H1 (cell line): ENCODE measurements at regions not wholly inside any gene's neighbourhood (a gene's known extent, or its start where the extent isn't known, plus 50 kb on each side); places are given as distances from the start of the nearest gene placed in this dataset.

ENCODE experiments used
- CTCF ChIA-PET: fragments of 300-600 bp; sonication (Branson Sonifier 250); formaldehyde crosslinking; loops from one replicate; lab custom pipeline; 2021; ENCODE audit not compliant: partially characterized antibody; lab: Charles Lee
- POLR2A ChIA-PET: fragments of 300-600 bp; sonication (Branson Sonifier 250); formaldehyde crosslinking; loops from one replicate; lab custom pipeline; 2021; ENCODE audit warnings: inconsistent platforms; ENCODE audit not compliant: partially characterized antibody; lab: Charles Lee
- DNase-seq, 2 experiments: peaks; one replicate each; pipeline versions ENCODE4 v3.0.0 to v3.0.0-alpha.2; 2010 to 2022; ENCODE audit warnings: low spot score in 2 of 2, low read depth in 1 of 2, mixed read lengths in 1 of 2
- FAIRE-seq: peaks from 2 replicates; lab custom pipeline; 2011; peaks lifted over from hg19 to GRCh38; lab: Jason Lieb, UNC
- H2AFZ ChIP-seq: 2 replicates; pipeline ENCODE4 v1.8.1; 2012; ENCODE audit warnings: low read length, inconsistent platforms
- H2AK5ac ChIP-seq: 2 replicates; pipeline ENCODE4 v1.6.1; 2013; ENCODE audit warnings: low read depth, low read length
- H2BK120ac ChIP-seq: replicated peaks from 2 replicates; pipeline ENCODE3; 2013; ENCODE audit warnings: low read depth, low read length, inconsistent platforms
- H2BK12ac ChIP-seq: 2 replicates; pipeline ENCODE4 v1.6.1; 2013; ENCODE audit warnings: low read depth, low read length
- H2BK15ac ChIP-seq: 2 replicates; pipeline ENCODE4 v1.6.1; 2013; ENCODE audit warnings: low read length
- H2BK20ac ChIP-seq: 2 replicates; pipeline ENCODE4 v1.6.1; 2013; ENCODE audit warnings: low read length
- H2BK5ac ChIP-seq: 2 replicates; pipeline ENCODE4 v1.6.1; 2013; ENCODE audit warnings: low read depth, low read length
- H3K14ac ChIP-seq: 2 replicates; pipeline ENCODE4 v1.6.1; 2013; ENCODE audit warnings: inconsistent platforms; ENCODE audit not compliant: insufficient read length
- H3K18ac ChIP-seq: 2 replicates; pipeline ENCODE4 v1.6.1; 2013; ENCODE audit warnings: low read length; ENCODE audit errors: extremely low read depth
- H3K23ac ChIP-seq: 2 replicates; pipeline ENCODE4 v1.6.1; 2013; ENCODE audit warnings: inconsistent platforms; ENCODE audit not compliant: insufficient read length
- H3K23me2 ChIP-seq: 2 replicates; pipeline ENCODE4 v1.6.1; 2013; ENCODE audit warnings: low read depth, low read length
- H3K27ac ChIP-seq: 2 replicates; pipeline ENCODE4 v1.6.1; 2011; ENCODE audit warnings: low read depth, low read length, inconsistent platforms
- H3K27me3 ChIP-seq, 4 experiments: replicated peaks in 1 of 4; 1 replicate in 1 of 4; 2 replicates in 3 of 4; pipeline versions ENCODE4 v1.6.1 to v1.8.1; 2011 to 2013; ENCODE audit warnings: low read length in 3 of 4, mild to moderate bottlenecking in 3 of 4, inconsistent platforms in 2 of 4, mixed read lengths in 2 of 4, moderate library complexity in 1 of 4; ENCODE audit not compliant: control insufficient read depth in 3 of 4, insufficient read depth in 3 of 4; ENCODE audit errors: extremely low read depth in 1 of 4
- H3K36me3 ChIP-seq, 4 experiments: 2 replicates each; pipeline versions ENCODE4 v1.6.1 to v1.8.1; 2011 to 2013; ENCODE audit warnings: mild to moderate bottlenecking in 4 of 4, low read length in 3 of 4, moderate library complexity in 2 of 4, control low read depth in 1 of 4, inconsistent platforms in 1 of 4; ENCODE audit not compliant: insufficient read depth in 4 of 4, control insufficient read depth in 2 of 4
- H3K4ac ChIP-seq: replicated peaks from 2 replicates; pipeline ENCODE3; 2013; ENCODE audit warnings: low read length, low read depth, mixed read lengths, inconsistent platforms; ENCODE audit not compliant: insufficient read length
- H3K4me1 ChIP-seq, 4 experiments: replicated peaks in 1 of 4; 1 replicate in 1 of 4; 2 replicates in 3 of 4; pipeline versions ENCODE4 v1.6.1 to v1.8.1; 2011 to 2013; ENCODE audit warnings: low read length in 3 of 4, inconsistent platforms in 2 of 4, mixed read lengths in 1 of 4; ENCODE audit not compliant: insufficient read depth in 4 of 4, control insufficient read depth in 3 of 4
- H3K4me2 ChIP-seq, 2 experiments: 2 replicates each; pipeline versions ENCODE4 v1.6.1 to v1.8.1; 2011 to 2013; ENCODE audit warnings: low read depth in 2 of 2, low read length in 2 of 2, control low read depth in 1 of 2, inconsistent platforms in 1 of 2, mild to moderate bottlenecking in 1 of 2; ENCODE audit not compliant: insufficient read depth in 1 of 2
- H3K4me3 ChIP-seq, 4 experiments: fragments of 200-600, 300-600 bp in 1 of 4; sonication (generic), shearing (Covaris generic), sonication (Bioruptor Twin) in 1 of 4; 2 replicates each; pipeline versions ENCODE4 v1.5.1 to v1.8.1; 2011 to 2016; ENCODE audit warnings: low read length in 4 of 4, low read depth in 3 of 4, control low read depth in 2 of 4, inconsistent platforms in 2 of 4, mild to moderate bottlenecking in 2 of 4, mixed read lengths in 1 of 4, moderate library complexity in 1 of 4; ENCODE audit not compliant: insufficient read depth in 2 of 4; ENCODE audit errors: extremely low read depth in 1 of 4
- H3K56ac ChIP-seq: replicated peaks from 2 replicates; pipeline ENCODE3; 2013; ENCODE audit warnings: low read depth, mild to moderate bottlenecking, mixed read lengths, low read length, inconsistent platforms; ENCODE audit not compliant: insufficient read length
- H3K79me1 ChIP-seq: 2 replicates; pipeline ENCODE4 v1.6.1; 2013; ENCODE audit warnings: low read depth, low read length, control low read depth
- H3K79me2 ChIP-seq, 2 experiments: 2 replicates each; pipeline versions ENCODE4 v1.6.1 to v1.8.1; 2012 to 2013; ENCODE audit warnings: low read length in 2 of 2, mild to moderate bottlenecking in 2 of 2, inconsistent platforms in 1 of 2; ENCODE audit not compliant: insufficient read depth in 2 of 2, control insufficient read depth in 1 of 2
- H3K9ac ChIP-seq, 4 experiments: replicated peaks in 1 of 4; 1 replicate in 1 of 4; 2 replicates in 3 of 4; pipeline versions ENCODE4 v1.6.1 to v1.8.1; 2011 to 2013; ENCODE audit warnings: low read depth in 3 of 4, low read length in 3 of 4, control low read depth in 2 of 4, mild to moderate bottlenecking in 2 of 4, moderate library complexity in 2 of 4, inconsistent platforms in 1 of 4; ENCODE audit errors: extremely low read depth in 1 of 4
- H3K9me3 ChIP-seq, 2 experiments: 2 replicates each; pipeline versions ENCODE4 v1.6.1 to v1.8.1; 2012 to 2013; ENCODE audit warnings: mild to moderate bottlenecking in 2 of 2, moderate library complexity in 2 of 2, control low read depth in 1 of 2, inconsistent platforms in 1 of 2, low read depth in 1 of 2, low read length in 1 of 2, mixed read lengths in 1 of 2; ENCODE audit not compliant: insufficient read depth in 2 of 2
- H4K20me1 ChIP-seq, 2 experiments: replicated peaks in 1 of 2; 2 replicates each; pipeline versions ENCODE3 to v1.8.1; 2011 to 2013; ENCODE audit warnings: inconsistent platforms in 2 of 2, low read length in 2 of 2, mild to moderate bottlenecking in 1 of 2; ENCODE audit not compliant: insufficient read depth in 2 of 2, control insufficient read depth in 1 of 2
- H4K5ac ChIP-seq: 2 replicates; pipeline ENCODE4 v1.6.1; 2013; ENCODE audit warnings: low read length, low read depth, mixed read lengths, inconsistent platforms; ENCODE audit not compliant: insufficient read length
- H4K8ac ChIP-seq: 2 replicates; pipeline ENCODE4 v1.8.0; 2013; ENCODE audit warnings: mild to moderate bottlenecking, moderate library complexity, low read length, inconsistent platforms; ENCODE audit not compliant: insufficient read depth; ENCODE audit errors: extremely low read depth
- H4K91ac ChIP-seq: replicated peaks from 2 replicates; pipeline ENCODE3; 2013; ENCODE audit warnings: low read length, mixed read lengths, inconsistent platforms; ENCODE audit not compliant: insufficient read length
- CEBPB ChIP-seq: IDR thresholded peaks from 2 replicates; pipeline ENCODE4 v1.6.1; 2012; ENCODE audit warnings: low read depth, low read length
- KDM1A ChIP-seq: fragments of 200-600, 300-600 bp; sonication (generic); IDR thresholded peaks from 2 replicates; pipeline ENCODE4 v1.7.1; 2016; ENCODE audit warnings: mild to moderate bottlenecking, low read length, borderline replicate concordance
- NRF1 ChIP-seq: IDR thresholded peaks from 2 replicates; pipeline ENCODE4 v1.6.1; 2011; ENCODE audit warnings: mild to moderate bottlenecking, low read depth, low read length, improper control_type of control experiment
- WGBS, 2 experiments: shearing (Covaris generic) in 1 of 2; methylation state at CpG; one replicate each; pipeline versions ENCODE4 v1.1.6 to v1.1.7; 2013 to 2015; ENCODE audit warnings: low lambda C conversion rate in 2 of 2, mixed read lengths in 2 of 2, inconsistent platforms in 1 of 2, low coverage in 1 of 2, missing lambda C conversion rate in 1 of 2; ENCODE audit not compliant: insufficient replicate concordance in 2 of 2, insufficient coverage in 1 of 2, insufficient read length in 1 of 2; ENCODE audit errors: extremely low coverage in 1 of 2, missing lambda C conversion rate in 1 of 2; 5-methylcytosine and 5-hydroxymethylcytosine counted together

DNA sequence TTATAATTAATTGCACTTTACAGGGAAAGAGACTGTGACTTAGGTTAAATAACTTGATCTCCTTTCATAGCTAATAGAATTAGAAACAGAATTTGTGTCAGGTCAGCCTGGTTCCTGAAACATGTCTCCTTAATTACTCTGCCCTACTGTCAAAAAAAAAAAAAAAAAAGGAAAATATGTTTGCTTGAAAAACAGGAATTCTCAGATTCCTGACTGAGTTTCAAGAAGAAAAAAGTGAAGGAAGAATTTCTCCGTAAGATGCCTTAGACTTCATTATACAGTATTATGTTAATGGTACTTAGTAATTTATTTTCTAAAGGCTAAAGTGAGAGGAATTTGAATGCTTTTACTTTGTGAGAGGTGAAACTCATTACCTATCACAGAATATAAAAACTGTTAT lies 118.4 kb upstream of the REG3G start:
- no peaks in the 10 kb centered on the region for H3K4me1 ChIP-seq
- no peak overlapping the region for H2BK20ac ChIP-seq
- H3K4me2 ChIP-seq, result no peak overlapping the region
- no peak overlapping the region for H3K4me3 ChIP-seq
- H4K20me1 ChIP-seq, result no peaks in the 10 kb centered on the region
- no peak for FAIRE-seq
- no peaks in the 10 kb centered on the region for H3K36me3 ChIP-seq
- H3K27ac ChIP-seq, result no peak overlapping the region
- WGBS, 2 experiments, result 100% methylated on average over 1 of the region's 1 CpG; no CpG with 5 or more reads in 1 of the 2 experiments
- no peaks in the 10 kb centered on the region for H3K9me3 ChIP-seq
- H3K23ac ChIP-seq, result no peak overlapping the region
- DNase-seq, result no peak
- no peaks in the 10 kb centered on the region for H3K27me3 ChIP-seq
- H2BK5ac ChIP-seq, result no peak overlapping the region
- POLR2A ChIA-PET, result no interaction called here
- H3K4ac ChIP-seq, result no peak overlapping the region
- H4K91ac ChIP-seq, result no peak overlapping the region
- H2BK12ac ChIP-seq, result no peak overlapping the region
- no peak overlapping the region for H3K18ac ChIP-seq
- no peak overlapping the region for H3K56ac ChIP-seq
- no peaks in the 10 kb centered on the region for H3K79me2 ChIP-seq
- no peak overlapping the region for H2BK15ac ChIP-seq
- no peaks in the 10 kb centered on the region; the same call in 1 of the 2 replicates for H3K23me2 ChIP-seq
- no peak overlapping the region for H4K8ac ChIP-seq
- H4K5ac ChIP-seq, result no peak overlapping the region
- no peaks in the 10 kb centered on the region for H3K79me1 ChIP-seq
- no peak overlapping the region for H2BK120ac ChIP-seq
- H3K9ac ChIP-seq, result no peak overlapping the region
- H3K14ac ChIP-seq, result no peak overlapping the region
- no peak overlapping the region for H2AFZ ChIP-seq
- H2AK5ac ChIP-seq, result no peak overlapping the region
- CTCF ChIA-PET, result no interaction called here
- no peak for TF ChIP-seq KDM1A
- TF ChIP-seq CEBPB, result no peak
- no peak for TF ChIP-seq NRF1
